ENCODE measurements at regions not wholly inside any gene's neighbourhood (a gene's known extent, or its start where the extent isn't known, plus 50 kb on each side); places are given as distances from the start of the nearest gene placed in this dataset.
"Not testable (repeated sequence)": the region's sequence is repeated elsewhere in the genome, so short reads cannot be mapped to it uniquely, and the experiment has no call there.

DNA sequence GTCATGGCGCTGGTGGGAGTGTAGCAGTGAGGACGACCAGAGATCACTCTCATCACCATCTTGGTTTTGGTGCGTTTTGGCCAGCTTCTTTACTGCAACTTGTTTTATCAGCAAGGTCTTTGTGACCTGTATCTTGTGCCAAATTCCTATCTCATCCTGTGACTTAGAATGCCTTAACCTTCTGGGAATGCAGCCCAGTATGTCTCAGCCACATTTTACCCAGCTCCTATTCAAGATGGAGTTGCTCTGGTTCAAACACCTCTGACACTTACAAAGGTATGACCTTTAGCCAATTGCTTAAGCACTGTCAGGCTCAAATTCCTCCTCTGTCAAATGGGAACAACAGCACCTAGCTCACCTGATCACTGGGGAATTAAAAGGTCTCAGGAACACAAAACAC, 235.1 kb upstream of the ID2 start:
- H3K4me3 ChIP-seq, H3K27ac ChIP-seq: not testable (repeated sequence)

- Histone ChIP-seq H3K27ac (no peak overlapping the region), H3K4me3 (no peak overlapping the region)
Measured at GRCh38 chr2:8447610-8448221, 234.1 kb upstream of the ID2 start.

DNA sequence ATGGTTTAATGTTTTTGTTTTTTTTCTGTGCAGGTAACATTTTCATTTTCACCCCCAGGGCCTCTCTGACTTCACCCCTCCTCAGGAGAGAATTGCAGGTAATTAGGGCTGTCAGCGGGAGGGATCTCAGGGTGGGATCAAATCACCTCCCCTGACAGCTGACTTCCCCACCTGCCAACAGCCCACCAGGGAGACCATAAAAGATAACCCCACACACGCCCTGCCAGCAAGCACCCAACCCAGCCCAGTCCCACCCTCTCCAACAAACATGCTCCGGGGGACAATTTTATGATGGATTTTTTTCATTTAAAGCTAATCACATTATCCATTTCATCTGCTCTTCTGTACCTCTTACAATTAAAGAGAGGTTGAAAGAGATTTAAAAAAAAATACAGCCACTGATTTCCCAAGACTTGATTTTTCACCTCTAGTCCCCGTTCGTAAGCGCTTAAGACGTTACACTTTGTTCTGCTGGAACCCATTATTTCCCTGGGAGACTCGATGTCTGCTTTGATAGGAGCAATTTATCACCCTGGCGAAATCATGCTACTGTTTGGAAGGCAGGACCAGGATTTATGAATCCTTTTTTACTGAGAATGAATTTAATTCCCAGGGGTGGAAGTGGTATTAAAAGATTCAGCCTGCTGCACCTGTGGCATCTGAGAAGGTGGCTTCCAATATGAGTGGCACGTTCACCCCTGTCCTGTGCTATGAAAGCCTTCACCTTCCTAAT, 232.9 kb upstream of the ID2 start:
- Histone ChIP-seq H3K4me3 (no peak overlapping the region), H3K27ac (no peak overlapping the region)

DNA sequence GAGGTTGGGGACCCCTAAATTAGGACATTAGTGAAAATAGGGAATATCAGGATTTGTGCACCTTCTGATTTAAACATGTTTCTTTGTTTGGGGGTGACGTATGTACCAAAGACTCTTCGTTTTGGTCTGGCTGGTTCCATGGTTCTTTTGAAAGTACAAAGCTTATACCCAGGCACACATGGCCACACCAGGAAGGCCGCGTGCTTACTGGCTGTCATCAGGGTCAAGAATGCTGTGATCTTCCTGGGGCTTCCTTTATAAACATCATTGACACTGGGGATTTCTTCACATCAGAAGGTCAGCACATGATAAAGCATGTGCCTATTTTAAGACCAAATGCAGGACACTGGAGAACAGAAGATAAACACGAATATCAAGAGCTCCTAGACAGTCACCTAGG, 230.6 kb upstream of the ID2 start:
- H3K27ac ChIP-seq: no peak overlapping the region
- no peak overlapping the region for H3K4me3 ChIP-seq

DNA sequence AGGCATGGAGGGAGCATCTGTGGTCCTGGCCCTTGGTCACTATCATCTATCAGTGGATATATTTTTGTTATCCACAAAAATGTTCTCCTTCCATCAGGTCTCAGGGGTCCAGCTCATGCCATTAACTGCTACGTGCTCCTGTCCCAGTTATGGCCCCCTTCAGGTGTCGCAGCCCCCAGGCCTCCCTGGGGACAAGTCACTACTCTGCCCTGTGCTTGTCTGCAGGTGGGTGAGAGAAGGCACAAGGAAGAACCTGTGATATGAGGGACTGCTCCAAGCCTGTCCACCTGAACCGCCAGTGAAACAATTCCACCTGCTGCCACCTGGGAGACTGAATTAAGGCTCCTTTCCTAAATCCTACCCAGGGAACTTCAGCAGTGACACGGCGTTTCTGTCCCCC, 229.6 kb upstream of the ID2 start:
- Histone ChIP-seq H3K4me3 (no peak overlapping the region), H3K27ac (no peak overlapping the region)

DNA sequence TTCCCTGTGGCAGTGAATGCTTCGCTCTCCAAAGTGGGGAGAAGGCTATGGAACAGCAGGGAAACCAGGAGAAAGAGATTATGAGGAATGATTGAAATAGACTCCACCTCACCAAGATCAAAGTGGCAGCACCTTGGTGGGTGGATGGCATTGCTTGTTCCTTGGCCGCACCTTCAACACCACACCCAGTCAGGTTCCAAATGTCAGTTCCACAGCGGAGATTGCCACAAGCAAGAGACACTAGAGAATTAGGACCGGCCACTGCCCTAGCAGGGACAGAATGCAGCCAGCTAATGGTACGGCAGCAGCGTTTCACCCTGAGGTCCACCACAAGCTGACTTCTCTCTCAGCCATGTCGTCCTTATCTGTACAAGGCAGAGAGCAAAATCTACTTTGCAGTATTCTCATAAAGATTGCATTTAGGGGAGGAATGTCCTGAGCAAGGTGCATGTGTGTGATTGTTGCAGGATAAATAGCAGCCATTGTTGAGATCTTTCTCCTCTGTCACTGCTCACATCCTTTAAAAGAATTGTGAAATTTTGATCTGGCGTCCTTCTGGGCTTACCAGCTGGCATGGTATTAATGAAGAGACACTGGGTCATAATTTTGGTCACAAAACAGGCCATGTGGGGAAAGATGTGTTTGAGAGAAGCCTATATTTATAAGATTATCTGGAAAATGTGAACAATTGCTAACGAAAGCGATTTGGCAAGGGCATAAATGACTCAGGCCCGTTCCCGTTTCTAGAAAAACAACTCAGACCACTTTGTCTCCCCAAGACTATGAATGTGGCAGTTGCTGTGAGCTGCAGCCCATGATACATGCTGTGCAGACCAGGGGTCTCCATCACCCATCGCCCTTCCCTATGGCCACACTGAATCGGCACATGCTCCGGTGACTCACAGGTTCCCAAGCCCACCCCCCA, 228.6 kb upstream of the ID2 start:
- Histone ChIP-seq H3K27ac (peak overlapping the region in 1 of 21 experiments; percentile 40), H3K4me3 (no peak overlapping the region)

GRCh38 chr2:8453904-8454302, 228.0 kb upstream of the ID2 start:
- Histone ChIP-seq H3K27ac (peak overlapping the region in 2 of 21 experiments; percentile 38 to 40), H3K4me3 (no peak overlapping the region)

GRCh38 chr2:8454797-8455196, 227.1 kb upstream of the ID2 start:
- H3K4me3 ChIP-seq: no peak overlapping the region
- H3K27ac ChIP-seq: peak overlapping the region in 3 of 21 experiments; percentile 18 to 74 (median 29)

GRCh38 chr2:8455236-8456150, 226.4 kb upstream of the ID2 start:
- Histone ChIP-seq H3K4me3 (peak overlapping the region in 2 of 7 experiments; percentile 22 to 27), H3K27ac (peak overlapping the region in 12 of 21 experiments; percentile 17 to 84 (median 56))

- H3K4me3 ChIP-seq: peak overlapping the region in 6 of 7 experiments; percentile 4 to 34 (median 15)
Measured at GRCh38 chr2:8456151-8457091, 225.4 kb upstream of the ID2 start.

GRCh38 chr2:8457092-8457481, 224.8 kb upstream of the ID2 start:
- Histone ChIP-seq H3K4me3 (peak overlapping the region in 6 of 7 experiments; percentile 4 to 34 (median 15)), H3K27ac (peak overlapping the region in 15 of 21 experiments; percentile 2 to 84 (median 54))

More at GRCh38 chr2:8456151-8457091, 225.4 kb upstream of the ID2 start:
- peak overlapping the region in 15 of 21 experiments; percentile 9 to 84 (median 54) for H3K27ac ChIP-seq

DNA sequence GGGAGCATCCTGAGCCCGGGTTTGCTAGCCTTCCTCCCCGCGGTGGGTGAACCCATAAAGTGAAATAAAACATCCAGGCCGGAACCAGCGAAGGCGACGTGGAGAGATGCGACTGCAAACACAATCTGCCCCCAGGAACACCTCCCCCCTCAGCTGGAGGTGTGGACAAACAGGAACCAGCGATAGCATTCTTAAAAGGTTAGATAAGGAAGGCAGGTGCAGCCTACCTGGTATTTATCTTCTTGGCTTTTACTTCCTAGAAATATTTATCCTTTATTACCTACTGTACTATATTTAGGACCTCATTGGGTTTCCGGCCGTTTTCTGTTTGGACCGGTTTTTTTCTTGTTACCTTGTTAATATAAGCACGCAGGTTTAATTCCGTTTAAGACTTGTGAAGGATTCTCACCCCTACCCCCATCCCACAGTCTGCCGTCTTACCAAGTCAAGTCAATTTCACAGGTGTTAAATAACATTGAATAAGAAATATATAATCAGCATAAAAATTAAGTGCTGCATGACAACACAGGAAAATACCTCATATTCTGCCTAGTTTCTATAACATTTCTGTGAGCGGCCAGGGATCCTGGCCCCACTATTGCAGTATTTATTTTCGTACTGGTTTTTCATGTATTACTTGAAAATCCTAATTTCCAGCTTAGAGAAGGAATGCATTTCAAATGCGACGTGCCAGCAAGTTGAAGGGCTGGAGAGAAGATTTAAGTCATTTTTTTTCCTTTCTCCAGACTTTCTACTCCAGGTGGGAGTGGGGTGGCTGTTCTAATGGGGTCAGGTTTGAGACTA, 224.0 kb upstream of the ID2 start:
- Histone ChIP-seq H3K4me3 (peak overlapping the region in 4 of 7 experiments; percentile 8 to 34 (median 24)), H3K27ac (peak overlapping the region in 7 of 21 experiments; percentile 34 to 84 (median 66))

DNA sequence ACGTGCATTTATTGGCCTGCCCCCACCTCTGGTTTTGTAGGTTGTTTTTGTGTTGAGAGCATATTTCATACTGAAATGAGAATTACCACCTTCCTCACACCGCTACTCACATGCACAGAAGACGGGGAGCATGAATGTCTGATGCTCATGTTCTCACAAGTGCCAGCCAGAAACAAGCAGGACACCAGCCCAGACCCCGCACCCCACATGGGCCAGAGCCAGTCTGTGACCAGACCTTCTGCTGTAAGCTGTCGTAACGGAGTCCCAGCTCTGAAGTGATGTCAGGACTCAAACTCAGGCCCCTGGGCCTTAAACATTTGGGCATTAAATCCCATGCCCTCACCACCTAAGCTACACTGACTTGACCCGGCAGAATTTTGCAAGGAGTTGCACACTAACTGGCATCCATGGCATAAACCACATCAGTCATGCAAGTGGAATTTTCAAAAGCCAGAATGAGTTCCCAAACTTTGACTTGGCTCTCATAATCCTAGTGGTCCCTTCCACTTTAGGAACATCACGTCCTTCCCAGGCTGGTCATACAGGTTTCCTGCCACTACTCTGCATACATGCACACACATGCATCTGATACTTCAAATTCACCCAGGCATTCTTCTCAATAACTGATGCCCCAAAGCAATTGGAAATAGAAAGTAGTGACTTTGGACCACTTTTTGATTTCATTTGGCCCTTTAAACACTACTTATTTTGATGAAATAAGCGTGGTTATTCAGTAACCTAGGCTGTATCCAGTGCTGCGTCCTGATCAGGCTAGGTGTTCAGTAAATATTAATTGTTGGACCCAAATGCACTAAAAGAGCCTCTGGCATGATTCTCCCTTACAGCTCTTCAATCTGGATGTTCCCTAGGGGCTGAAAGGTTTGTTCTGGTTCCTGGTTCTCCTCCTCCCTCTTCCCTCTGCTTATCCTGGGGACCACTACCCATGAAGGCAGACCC, 223.1 kb upstream of the ID2 start:
- Histone ChIP-seq H3K27ac (peak overlapping the region in 2 of 21 experiments; percentile 74 to 84), H3K4me3 (no peak overlapping the region)

DNA sequence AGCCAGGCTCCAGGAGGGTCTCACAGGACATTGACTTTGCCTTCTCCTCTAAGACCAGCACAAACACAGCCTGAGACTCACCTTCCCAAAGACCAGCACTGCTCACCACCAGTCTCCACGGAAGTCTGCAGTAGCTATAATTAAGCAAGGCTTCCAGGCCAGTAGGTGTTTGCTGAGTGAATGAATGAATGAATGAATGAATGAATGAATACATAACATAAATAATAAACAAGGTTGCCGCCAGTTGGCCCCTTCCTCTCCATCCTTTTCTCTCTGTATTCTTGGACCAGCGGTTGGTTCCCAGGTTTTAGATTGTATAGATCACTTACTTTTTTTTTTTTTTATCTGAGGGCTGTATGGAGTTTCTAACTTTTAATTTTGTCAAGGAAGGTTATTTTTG, 222.4 kb upstream of the ID2 start:
- no peak overlapping the region for H3K27ac ChIP-seq

DNA sequence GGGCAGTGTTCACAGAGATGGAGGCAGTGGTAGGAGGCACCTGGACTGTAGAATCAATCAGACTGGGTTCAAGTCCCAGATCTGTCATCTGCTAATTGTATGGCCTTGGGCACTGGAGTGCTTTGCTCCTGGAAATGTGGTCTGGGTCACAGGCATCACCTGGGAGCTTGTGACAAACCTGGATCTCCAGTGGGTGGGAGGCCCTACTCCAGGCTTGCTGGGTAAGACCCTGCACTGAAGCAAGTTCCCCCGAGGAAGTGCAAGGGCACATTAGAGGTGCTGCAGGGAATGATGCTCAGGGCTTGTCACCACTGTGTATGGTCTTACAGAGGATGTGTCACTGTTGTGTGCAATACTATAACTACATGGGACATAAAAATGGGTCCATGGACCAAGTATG, 220.5 kb upstream of the ID2 start:
- Histone ChIP-seq H3K27ac (no peak overlapping the region), H3K4me3 (no peak overlapping the region)

More for the DNA sequence above, 222.4 kb upstream of the ID2 start:
- H3K4me3 ChIP-seq: no peak overlapping the region

DNA sequence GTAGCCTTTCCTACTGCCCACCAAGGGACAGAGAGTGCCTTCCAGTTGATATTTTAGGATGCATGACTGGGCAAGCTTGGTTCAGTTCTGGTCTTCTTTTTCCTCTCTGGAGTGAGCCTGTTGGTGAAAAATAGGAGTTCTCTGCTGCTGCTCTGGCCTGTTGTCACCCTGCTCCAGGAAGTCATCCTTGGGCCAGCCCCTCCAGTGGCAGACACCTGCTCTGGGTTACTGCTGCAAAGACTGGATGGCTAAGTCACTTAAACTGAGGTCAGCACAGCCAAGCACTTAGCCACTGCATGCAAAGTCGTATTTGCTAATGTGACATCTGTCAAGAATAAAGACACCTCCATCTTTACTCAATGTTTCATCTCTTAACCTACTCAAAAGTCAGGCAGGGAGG, 219.6 kb upstream of the ID2 start:
- Histone ChIP-seq H3K27ac (no peak overlapping the region), H3K4me3 (no peak overlapping the region)
